ENCODE measurements at regions not wholly inside any gene's neighbourhood (a gene's known extent, or its start where the extent isn't known, plus 50 kb on each side); places are given as distances from the start of the nearest gene placed in this dataset.

- intact Hi-C loops (cut with micrococcal nuclease; ENCODE audit: unreplicated experiment), result no loop called here
- CTCF ChIA-PET, result no interaction called here
- Histone ChIP-seq H3K4me2 (no peak overlapping the region), H3K36me3 (ENCODE audit: low read depth) (no peaks in the 10 kb centered on the region), H3K27me3 (ENCODE audit: insufficient read depth, low read depth) (no peaks in the 10 kb centered on the region), H3K4me1 (replicated peaks; ENCODE audit: insufficient read depth) (no peaks in the 10 kb centered on the region), H2AFZ (no peak overlapping the region), H4K20me1 (ENCODE audit: insufficient read depth) (no peaks in the 10 kb centered on the region), H3K4me3 (no peak overlapping the region), H3K79me2 (ENCODE audit: low read depth) (no peaks in the 10 kb centered on the region), H3K9me2 (ENCODE audit: insufficient read depth) (no peaks in the 10 kb centered on the region), H3K9me3 (ENCODE audit: insufficient read depth, low read depth) (no peaks in the 10 kb centered on the region), H3K27ac (no peak overlapping the region), H3F3A (ENCODE audit: insufficient read depth, low read depth) (no peaks in the 10 kb centered on the region)
- TF ChIP-seq EZH2 (IDR thresholded peaks at IDR 0.05; ENCODE audit: low read depth) (no peak), CTCF (conservative IDR thresholded peaks at IDR 0.05) (no peak)
- BruUV-seq (replicated peaks), result no TSS peak
- DNase-seq, result no peak
- POLR2A ChIA-PET (ENCODE audit: unreplicated experiment), result no interaction called here
Measured at GRCh38 chr10:23912884-23913404, 296.0 kb upstream of the KIAA1217 start.

- Histone ChIP-seq H3K9me2 (ENCODE audit: insufficient read depth) (no peaks in the 10 kb centered on the region), H4K20me1 (ENCODE audit: insufficient read depth) (no peaks in the 10 kb centered on the region), H3K27me3 (ENCODE audit: insufficient read depth, low read depth) (no peaks in the 10 kb centered on the region), H3K4me3 (no peak overlapping the region), H3F3A (ENCODE audit: insufficient read depth, low read depth) (no peaks in the 10 kb centered on the region), H3K27ac (no peak overlapping the region), H3K4me2 (no peak overlapping the region), H2AFZ (no peak overlapping the region), H3K9me3 (ENCODE audit: insufficient read depth, low read depth) (no peaks in the 10 kb centered on the region), H3K79me2 (ENCODE audit: low read depth) (no peaks in the 10 kb centered on the region), H3K4me1 (replicated peaks; ENCODE audit: insufficient read depth) (no peaks in the 10 kb centered on the region), H3K36me3 (ENCODE audit: low read depth) (no peaks in the 10 kb centered on the region)
- no peak for TF ChIP-seq CTCF (conservative IDR thresholded peaks at IDR 0.05)
- no peak for TF ChIP-seq EZH2 (IDR thresholded peaks at IDR 0.05; ENCODE audit: low read depth)
- ChIA-PET POLR2A (ENCODE audit: unreplicated experiment) (no interaction called here), CTCF (no interaction called here)
- intact Hi-C loops (cut with micrococcal nuclease; ENCODE audit: unreplicated experiment), result no loop called here
- BruUV-seq (replicated peaks), result no TSS peak
- no peak for DNase-seq
Measured at GRCh38 chr10:23914641-23915040, 294.3 kb upstream of the KIAA1217 start.

- H2AFZ ChIP-seq, result no peak overlapping the region
- no peak for TF ChIP-seq EZH2 (IDR thresholded peaks at IDR 0.05; ENCODE audit: low read depth)
- TF ChIP-seq CTCF (conservative IDR thresholded peaks at IDR 0.05), result no peak
- H3K4me3 ChIP-seq, result no peak overlapping the region
- no peaks in the 10 kb centered on the region for H4K20me1 ChIP-seq (ENCODE audit: insufficient read depth)
- ChIA-PET POLR2A (ENCODE audit: unreplicated experiment) (no interaction called here), CTCF (no interaction called here)
- no TSS peak for BruUV-seq (replicated peaks)
- DNase-seq, result no peak
- H3K27me3 ChIP-seq (ENCODE audit: insufficient read depth, low read depth), result no peaks in the 10 kb centered on the region
- H3F3A ChIP-seq (ENCODE audit: insufficient read depth, low read depth), result no peaks in the 10 kb centered on the region
- H3K9me3 ChIP-seq (ENCODE audit: insufficient read depth, low read depth), result no peaks in the 10 kb centered on the region
- no peaks in the 10 kb centered on the region for H3K4me1 ChIP-seq (replicated peaks; ENCODE audit: insufficient read depth)
- H3K79me2 ChIP-seq (ENCODE audit: low read depth), result no peaks in the 10 kb centered on the region
- no peak overlapping the region for H3K27ac ChIP-seq
- intact Hi-C loops (cut with micrococcal nuclease; ENCODE audit: unreplicated experiment), result no loop called here
- H3K9me2 ChIP-seq (ENCODE audit: insufficient read depth), result no peaks in the 10 kb centered on the region
- no peak overlapping the region for H3K4me2 ChIP-seq
- H3K36me3 ChIP-seq (ENCODE audit: low read depth), result no peaks in the 10 kb centered on the region
Measured at GRCh38 chr10:23917251-23917840, 291.6 kb upstream of the KIAA1217 start.
